ENCODE measurements at regions not wholly inside any gene's neighbourhood (a gene's known extent, or its start where the extent isn't known, plus 50 kb on each side); places are given as distances from the start of the nearest gene placed in this dataset.

GRCh38 chr6:100952006-100952405 is 70.9 kb upstream of the ASCC3 start:
- Histone ChIP-seq H3K36me3 (ENCODE audit: low read depth) (no peaks in the 10 kb centered on the region), H3K79me2 (ENCODE audit: insufficient read depth) (no peaks in the 10 kb centered on the region), H3K27me3 (replicated peaks; ENCODE audit: insufficient read depth) (no peaks in the 10 kb centered on the region), H3K4me2 (ENCODE audit: unreplicated experiment) (no peak overlapping the region), H3K9me2 (ENCODE audit: insufficient read depth) (no peaks in the 10 kb centered on the region), H4K20me1 (ENCODE audit: insufficient read depth) (no peaks in the 10 kb centered on the region), H3K4me1 (ENCODE audit: insufficient read depth) (no peaks in the 10 kb centered on the region), H3K4me3 (no peak overlapping the region), H3K9ac (no peak overlapping the region), H3K27ac (no peak overlapping the region), H2AFZ (no peak overlapping the region), H3F3A (ENCODE audit: insufficient read depth) (no peaks in the 10 kb centered on the region), H3K9me3 (ENCODE audit: low read depth) (no peaks in the 10 kb centered on the region)
- no peak for DNase-seq
- in situ Hi-C loops (cut with MboI), result no loop called here
- TF ChIP-seq EZH2phosphoT487 (IDR thresholded peaks at IDR 0.05; ENCODE audit: insufficient read depth, low read depth), result no peak
- TF ChIP-seq EZH2 (IDR thresholded peaks at IDR 0.05; ENCODE audit: insufficient read depth, poor library complexity, severe bottlenecking), result no peak
- 61% methylated on average over 9 of the region's 9 CpGs for WGBS, 2 experiments (ENCODE audit: low coverage in 1 of 2, low lambda C conversion rate in 2 of 2, missing lambda C conversion rate in 2 of 2)

DNA sequence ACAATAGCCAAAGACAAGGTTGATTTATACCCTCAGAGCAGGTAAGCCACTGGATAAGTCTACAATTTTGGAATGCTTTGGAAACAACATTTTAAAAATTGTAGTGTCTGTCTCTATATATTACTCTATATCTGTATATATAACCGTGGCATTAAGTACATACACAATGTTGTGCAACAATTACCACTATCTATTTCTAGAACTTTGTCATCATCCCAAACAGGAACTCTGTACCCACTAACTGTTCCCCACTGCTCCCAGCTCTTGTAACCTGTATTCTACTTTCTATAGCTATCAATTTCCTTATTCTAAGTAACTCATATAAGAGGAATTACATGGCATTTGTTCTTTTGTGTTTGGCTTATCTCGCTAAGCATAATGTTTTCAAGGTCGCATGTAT is 78.2 kb upstream of the ASCC3 start:
- Histone ChIP-seq H3K4me1 (ENCODE audit: insufficient read depth) (no peaks in the 10 kb centered on the region), H3F3A (ENCODE audit: insufficient read depth) (no peaks in the 10 kb centered on the region), H3K9ac (no peak overlapping the region), H2AFZ (no peak overlapping the region), H3K36me3 (ENCODE audit: low read depth) (no peaks in the 10 kb centered on the region), H3K4me3 (no peak overlapping the region), H3K27ac (no peak overlapping the region), H3K9me2 (ENCODE audit: insufficient read depth) (no peaks in the 10 kb centered on the region), H3K4me2 (ENCODE audit: unreplicated experiment) (no peak overlapping the region), H4K20me1 (ENCODE audit: insufficient read depth) (no peaks in the 10 kb centered on the region), H3K9me3 (ENCODE audit: low read depth) (no peaks in the 10 kb centered on the region), H3K27me3 (replicated peaks; ENCODE audit: insufficient read depth) (no peaks in the 10 kb centered on the region), H3K79me2 (ENCODE audit: insufficient read depth) (no peaks in the 10 kb centered on the region)
- WGBS, 2 experiments (ENCODE audit: low coverage in 1 of 2, low lambda C conversion rate in 2 of 2, missing lambda C conversion rate in 2 of 2), result 55 to 57% methylated on average over 3 of the region's 3 CpGs
- no peak for DNase-seq
- no peak for TF ChIP-seq EZH2phosphoT487 (IDR thresholded peaks at IDR 0.05; ENCODE audit: insufficient read depth, low read depth)
- in situ Hi-C loops (cut with MboI), result no loop called here

- in situ Hi-C loops (cut with MboI), result no loop called here
- H3K4me1 ChIP-seq (ENCODE audit: insufficient read depth), result no peaks in the 10 kb centered on the region
- no peak overlapping the region for H3K9ac ChIP-seq
- 10 to 19% methylated on average over 1 of the region's 1 CpG for WGBS, 2 experiments (ENCODE audit: low coverage in 1 of 2, low lambda C conversion rate in 2 of 2, missing lambda C conversion rate in 2 of 2)
- no peak overlapping the region for H2AFZ ChIP-seq
- H3K27me3 ChIP-seq (replicated peaks; ENCODE audit: insufficient read depth), result no peaks in the 10 kb centered on the region
- H3K79me2 ChIP-seq (ENCODE audit: insufficient read depth), result no peaks in the 10 kb centered on the region
- H4K20me1 ChIP-seq (ENCODE audit: insufficient read depth), result no peaks in the 10 kb centered on the region
- no peak for DNase-seq
- H3K27ac ChIP-seq, result no peak overlapping the region
- no peak for TF ChIP-seq EZH2phosphoT487 (IDR thresholded peaks at IDR 0.05; ENCODE audit: insufficient read depth, low read depth)
- no peak for TF ChIP-seq EZH2 (IDR thresholded peaks at IDR 0.05; ENCODE audit: insufficient read depth, poor library complexity, severe bottlenecking)
- H3K36me3 ChIP-seq (ENCODE audit: low read depth), result no peaks in the 10 kb centered on the region
- H3F3A ChIP-seq (ENCODE audit: insufficient read depth), result no peaks in the 10 kb centered on the region
- no peak overlapping the region for H3K4me3 ChIP-seq
- no peak overlapping the region for H3K4me2 ChIP-seq (ENCODE audit: unreplicated experiment)
- no peaks in the 10 kb centered on the region for H3K9me2 ChIP-seq (ENCODE audit: insufficient read depth)
- H3K9me3 ChIP-seq (ENCODE audit: low read depth), result no peaks in the 10 kb centered on the region
These were observed 81.3 kb upstream of the ASCC3 start for GRCh38 chr6:100962466-100962865.

DNA sequence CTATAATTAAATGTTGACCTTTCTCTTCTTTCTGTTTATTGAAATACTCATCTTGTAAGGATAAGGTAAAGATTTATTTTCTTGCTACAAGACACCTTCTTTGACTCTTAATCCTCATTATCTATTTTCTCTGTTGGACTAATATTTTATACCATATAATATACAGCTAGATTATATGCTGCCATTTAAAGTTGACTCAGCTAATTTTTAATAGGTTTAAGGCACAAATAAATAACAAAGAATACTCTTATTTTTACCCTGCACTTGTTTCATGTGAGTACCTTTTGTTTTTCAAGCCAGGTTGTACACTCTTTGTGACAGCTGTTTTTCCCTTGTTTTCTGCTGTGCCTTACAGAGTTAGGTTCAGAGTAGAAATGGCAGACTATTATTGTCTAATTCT is 83.9 kb upstream of the ASCC3 start:
- Histone ChIP-seq H3K27ac (no peak overlapping the region), H3K4me1 (ENCODE audit: insufficient read depth) (no peaks in the 10 kb centered on the region), H3K9me3 (ENCODE audit: low read depth) (no peaks in the 10 kb centered on the region), H3K4me2 (ENCODE audit: unreplicated experiment) (no peak overlapping the region), H3K36me3 (ENCODE audit: low read depth) (no peaks in the 10 kb centered on the region), H2AFZ (no peak overlapping the region), H3K79me2 (ENCODE audit: insufficient read depth) (no peaks in the 10 kb centered on the region), H3K4me3 (no peak overlapping the region), H3K9ac (no peak overlapping the region), H4K20me1 (ENCODE audit: insufficient read depth) (no peaks in the 10 kb centered on the region), H3K27me3 (replicated peaks; ENCODE audit: insufficient read depth) (no peaks in the 10 kb centered on the region), H3F3A (ENCODE audit: insufficient read depth) (no peaks in the 10 kb centered on the region), H3K9me2 (ENCODE audit: insufficient read depth) (no peaks in the 10 kb centered on the region)
- TF ChIP-seq EZH2phosphoT487 (IDR thresholded peaks at IDR 0.05; ENCODE audit: insufficient read depth, low read depth), result no peak
- TF ChIP-seq EZH2 (IDR thresholded peaks at IDR 0.05; ENCODE audit: insufficient read depth, poor library complexity, severe bottlenecking), result no peak
- no peak for DNase-seq
- in situ Hi-C loops (cut with MboI), result no loop called here

GRCh38 chr6:100968949-100969348 is 87.8 kb upstream of the ASCC3 start:
- DNase-seq, result no peak
- Histone ChIP-seq H3K9ac (no peak overlapping the region), H3K36me3 (ENCODE audit: low read depth) (no peaks in the 10 kb centered on the region), H3K27ac (no peak overlapping the region), H3K4me1 (ENCODE audit: insufficient read depth) (no peaks in the 10 kb centered on the region), H3K27me3 (replicated peaks; ENCODE audit: insufficient read depth) (no peaks in the 10 kb centered on the region), H2AFZ (no peak overlapping the region), H3F3A (ENCODE audit: insufficient read depth) (no peaks in the 10 kb centered on the region), H3K79me2 (ENCODE audit: insufficient read depth) (no peaks in the 10 kb centered on the region), H3K9me3 (ENCODE audit: low read depth) (no peaks in the 10 kb centered on the region), H3K4me3 (no peak overlapping the region), H4K20me1 (ENCODE audit: insufficient read depth) (no peaks in the 10 kb centered on the region), H3K4me2 (ENCODE audit: unreplicated experiment) (no peak overlapping the region), H3K9me2 (ENCODE audit: insufficient read depth) (no peaks in the 10 kb centered on the region)
- TF ChIP-seq EZH2 (IDR thresholded peaks at IDR 0.05; ENCODE audit: insufficient read depth, poor library complexity, severe bottlenecking) (no peak), EZH2phosphoT487 (IDR thresholded peaks at IDR 0.05; ENCODE audit: insufficient read depth, low read depth) (no peak)
- WGBS, 2 experiments (ENCODE audit: low coverage in 1 of 2, low lambda C conversion rate in 2 of 2, missing lambda C conversion rate in 2 of 2), result 44 to 49% methylated on average over 6 of the region's 6 CpGs
- in situ Hi-C loops (cut with MboI), result no loop called here

Measured in GM23248 (cell line).